ENCODE measurements at regions not wholly inside any gene's neighbourhood (a gene's known extent, or its start where the extent isn't known, plus 50 kb on each side); places are given as distances from the start of the nearest gene placed in this dataset.
A peak's percentile ranks its signal among the peaks of the same experiment; 100 is the strongest.

GRCh38 chr12:92324849-92325500 lies 179.3 kb upstream of the BTG1 start:
- Mint-ChIP-seq H3K27me3 (no peaks in the 10 kb centered on the region), H3K4me1 (peaks cover 21% of the 10 kb centered on the region), H3K4me3 (no peak overlapping the region), H3K9me3 (peaks cover 8% of the 10 kb centered on the region), H3K36me3 (ENCODE audit: insufficient read depth) (no peaks in the 10 kb centered on the region), H3K27ac (ENCODE audit: low read depth) (no peak overlapping the region)
- ATAC-seq (replicated peaks; ENCODE audit: extremely low read depth, poor library complexity, severe bottlenecking) (no peak), DNase-seq (ENCODE audit: low spot score in 2 of 2) (no peak)

DNA sequence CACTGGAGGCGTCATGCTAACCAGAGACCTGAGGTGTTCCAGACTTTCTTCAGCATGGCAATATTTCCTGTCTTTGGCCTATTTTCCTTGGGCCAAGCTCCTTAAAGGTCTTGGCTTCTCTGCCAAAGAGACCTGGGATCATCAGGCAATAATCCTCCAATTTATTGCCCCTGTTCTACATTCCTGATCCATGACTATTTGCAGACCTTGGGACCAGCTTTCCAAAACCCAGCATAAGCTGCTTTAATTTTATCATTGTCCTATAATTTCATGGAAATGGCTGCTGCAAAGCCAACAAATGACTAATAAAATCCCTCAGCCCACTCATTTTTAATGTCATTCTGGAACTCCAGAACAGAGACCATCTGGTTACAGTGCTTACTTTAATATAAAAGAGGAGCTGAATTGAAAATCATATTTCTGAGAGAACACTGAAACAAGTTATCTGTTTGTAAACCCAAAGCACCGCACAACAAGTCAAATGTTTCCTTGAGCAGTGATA lies 166.9 kb upstream of the BTG1 start:
- no peaks in the 10 kb centered on the region for H3K27me3 Mint-ChIP-seq
- ATAC-seq (replicated peaks; ENCODE audit: extremely low read depth, poor library complexity, severe bottlenecking): no peak

DNA sequence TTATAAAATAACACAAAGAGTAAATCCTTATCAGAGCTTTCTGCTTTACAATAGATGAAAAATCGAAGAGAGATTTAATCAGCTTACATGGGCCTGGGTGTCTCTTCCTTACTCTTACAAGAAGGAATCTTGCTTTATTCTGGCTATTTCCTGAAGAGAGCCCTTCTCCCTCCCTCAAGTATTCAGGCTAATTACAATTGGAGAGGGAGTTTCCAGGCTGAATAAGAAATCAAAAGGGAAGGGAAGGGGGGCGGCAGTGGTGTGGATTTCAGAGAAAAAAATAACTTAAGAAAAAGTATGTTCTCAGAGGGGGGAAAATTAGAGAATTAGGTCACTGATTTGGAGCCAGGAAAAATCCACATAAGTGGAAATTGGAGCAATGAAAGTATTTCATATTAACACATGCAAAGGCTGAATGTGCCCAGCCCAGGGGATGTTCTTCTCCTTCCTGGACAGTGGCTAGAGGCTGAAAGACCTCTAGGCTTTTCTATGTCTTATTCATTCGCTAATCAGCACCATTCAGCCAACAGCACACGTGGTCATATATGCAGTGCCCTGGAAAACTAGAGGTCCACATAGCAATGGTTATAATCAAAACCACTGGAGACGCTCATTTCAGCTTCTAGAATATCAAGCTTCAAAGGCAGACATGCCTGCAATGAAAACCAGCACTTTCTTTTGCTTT lies 158.9 kb upstream of the BTG1 start:
- no peak overlapping the region for H3K4me3 Mint-ChIP-seq
- H3K27me3 Mint-ChIP-seq: no peaks in the 10 kb centered on the region
- ATAC-seq (replicated peaks; ENCODE audit: extremely low read depth, poor library complexity, severe bottlenecking) (no peak), DNase-seq (ENCODE audit: low spot score in 2 of 2) (no peak)
- H3K27ac Mint-ChIP-seq (ENCODE audit: low read depth): no peak overlapping the region
- H3K9me3 Mint-ChIP-seq: peaks cover 5% of the 10 kb centered on the region
- peaks cover 3% of the 10 kb centered on the region for H3K4me1 Mint-ChIP-seq
- H3K36me3 Mint-ChIP-seq (ENCODE audit: insufficient read depth): no peaks in the 10 kb centered on the region

More for the DNA sequence above, 166.9 kb upstream of the BTG1 start:
- H3K36me3 Mint-ChIP-seq (ENCODE audit: insufficient read depth): no peaks in the 10 kb centered on the region
- H3K9me3 Mint-ChIP-seq: no peaks in the 10 kb centered on the region
- H3K4me1 Mint-ChIP-seq: peaks cover 5% of the 10 kb centered on the region
- no peak overlapping the region for H3K4me3 Mint-ChIP-seq
- H3K27ac Mint-ChIP-seq (ENCODE audit: low read depth): no peak overlapping the region
- DNase-seq (ENCODE audit: low spot score in 2 of 2): no peak

DNA sequence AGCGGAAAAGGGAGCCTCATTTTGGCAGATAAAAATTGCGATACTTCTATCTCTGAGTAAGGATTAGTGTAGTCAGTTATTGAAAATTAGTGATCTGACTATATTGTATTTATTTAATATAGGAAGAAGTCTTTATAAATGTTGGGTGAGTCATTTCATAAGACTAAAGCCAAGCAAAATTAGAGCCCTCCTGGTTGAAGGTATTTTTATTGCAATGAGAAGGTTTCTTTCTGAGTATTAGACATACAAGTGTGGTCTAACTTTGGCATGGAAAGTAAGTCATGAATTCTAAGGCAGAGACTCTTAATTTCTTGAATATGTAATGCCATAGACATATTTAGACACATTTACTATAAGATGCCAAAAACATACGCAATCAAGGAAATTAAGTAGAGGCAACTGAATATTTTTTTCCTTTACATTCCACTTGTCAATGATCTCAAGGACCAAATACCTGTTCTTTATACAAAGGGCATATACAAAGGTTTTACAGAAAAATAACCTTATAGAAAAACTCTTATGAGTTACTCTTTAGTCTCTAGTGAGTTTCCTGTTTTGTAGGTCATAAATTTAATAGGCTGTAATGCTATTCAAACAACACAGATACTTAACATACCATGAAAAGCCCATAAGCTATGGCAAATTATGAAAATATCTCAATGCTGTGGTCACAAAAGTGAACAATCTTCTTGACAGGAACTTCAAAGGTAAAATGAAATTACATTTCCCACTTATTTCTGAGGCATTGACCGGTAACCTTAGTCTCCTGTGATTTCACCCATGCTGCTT lies 156.6 kb upstream of the BTG1 start:
- Mint-ChIP-seq H3K36me3 (ENCODE audit: insufficient read depth) (no peaks in the 10 kb centered on the region), H3K27me3 (no peaks in the 10 kb centered on the region), H3K4me3 (no peak overlapping the region), H3K4me1 (no peaks in the 10 kb centered on the region), H3K27ac (ENCODE audit: low read depth) (no peak overlapping the region), H3K9me3 (peaks cover 5% of the 10 kb centered on the region)
- no peak for DNase-seq (ENCODE audit: low spot score in 2 of 2)
- ATAC-seq (replicated peaks; ENCODE audit: extremely low read depth, poor library complexity, severe bottlenecking): no peak

DNA sequence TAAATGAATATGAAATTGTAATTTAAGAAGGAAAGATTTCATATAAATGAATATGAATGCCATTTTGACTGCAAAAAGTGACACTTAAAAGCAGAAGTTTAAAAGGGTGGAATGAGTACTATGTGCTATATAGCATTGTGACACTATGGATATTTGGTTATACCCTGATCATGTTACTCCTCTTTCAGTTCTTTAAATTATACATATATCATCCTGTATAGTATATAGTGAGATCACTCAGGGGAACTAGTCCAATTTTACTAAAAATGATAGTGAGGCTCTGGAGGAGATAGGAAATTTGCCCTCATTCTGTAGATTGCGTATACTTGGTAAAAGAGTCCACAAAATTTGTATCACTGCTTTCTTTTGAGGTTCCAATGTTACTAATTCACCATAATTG lies 155.7 kb upstream of the BTG1 start:
- Mint-ChIP-seq H3K27ac (ENCODE audit: low read depth) (no peak overlapping the region), H3K4me3 (no peak overlapping the region), H3K9me3 (no peaks in the 10 kb centered on the region), H3K27me3 (no peaks in the 10 kb centered on the region), H3K4me1 (no peaks in the 10 kb centered on the region), H3K36me3 (ENCODE audit: insufficient read depth) (no peaks in the 10 kb centered on the region)
- ATAC-seq (replicated peaks; ENCODE audit: extremely low read depth, poor library complexity, severe bottlenecking) (no peak), DNase-seq (ENCODE audit: low spot score in 2 of 2) (no peak)

- Mint-ChIP-seq H3K36me3 (ENCODE audit: insufficient read depth) (no peaks in the 10 kb centered on the region), H3K27me3 (no peaks in the 10 kb centered on the region), H3K27ac (ENCODE audit: low read depth) (no peak overlapping the region), H3K4me1 (no peaks in the 10 kb centered on the region), H3K9me3 (no peaks in the 10 kb centered on the region), H3K4me3 (no peak overlapping the region)
- DNase-seq (ENCODE audit: low spot score in 2 of 2) (no peak), ATAC-seq (replicated peaks; ENCODE audit: extremely low read depth, poor library complexity, severe bottlenecking) (no peak)
Observed at GRCh38 chr12:92300777-92301176, 155.1 kb upstream of the BTG1 start.

GRCh38 chr12:92299744-92300143 lies 154.1 kb upstream of the BTG1 start:
- ATAC-seq (replicated peaks; ENCODE audit: extremely low read depth, poor library complexity, severe bottlenecking) (no peak), DNase-seq (ENCODE audit: low spot score in 2 of 2) (no peak)
- no peaks in the 10 kb centered on the region for H3K27me3 Mint-ChIP-seq
- H3K9me3 Mint-ChIP-seq: no peaks in the 10 kb centered on the region
- H3K27ac Mint-ChIP-seq (ENCODE audit: low read depth): no peak overlapping the region
- no peak overlapping the region for H3K4me3 Mint-ChIP-seq
- peaks cover 3% of the 10 kb centered on the region for H3K4me1 Mint-ChIP-seq
- no peaks in the 10 kb centered on the region for H3K36me3 Mint-ChIP-seq (ENCODE audit: insufficient read depth)

DNA sequence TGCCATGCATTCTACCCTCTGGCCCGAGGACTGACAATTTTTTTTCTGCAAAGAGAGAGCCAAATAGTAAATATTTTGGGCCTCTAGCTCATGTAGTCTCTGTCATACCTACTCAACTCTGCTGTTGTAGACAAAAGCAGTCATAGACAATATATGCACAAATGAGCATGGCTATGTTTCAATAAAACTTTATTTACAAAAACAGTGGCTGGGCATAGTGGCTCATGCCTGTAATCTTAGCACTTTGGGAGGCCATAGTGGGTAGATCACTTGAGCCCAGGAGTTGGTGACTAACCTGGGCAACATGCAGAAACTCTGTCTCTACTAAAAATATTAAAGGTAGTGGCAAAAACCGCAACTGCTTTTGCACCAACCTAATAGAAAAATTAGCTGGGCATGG lies 153.7 kb upstream of the BTG1 start:
- Mint-ChIP-seq H3K27ac (ENCODE audit: low read depth) (no peak overlapping the region), H3K36me3 (ENCODE audit: insufficient read depth) (no peaks in the 10 kb centered on the region), H3K9me3 (no peaks in the 10 kb centered on the region), H3K4me1 (peaks cover 5% of the 10 kb centered on the region), H3K27me3 (no peaks in the 10 kb centered on the region), H3K4me3 (no peak overlapping the region)
- DNase-seq (ENCODE audit: low spot score in 2 of 2): no peak
- no peak for ATAC-seq (replicated peaks; ENCODE audit: extremely low read depth, poor library complexity, severe bottlenecking)

- H3K4me1 Mint-ChIP-seq: peaks cover 5% of the 10 kb centered on the region
Observed at GRCh38 chr12:92297932-92298696, 152.5 kb upstream of the BTG1 start.

DNA sequence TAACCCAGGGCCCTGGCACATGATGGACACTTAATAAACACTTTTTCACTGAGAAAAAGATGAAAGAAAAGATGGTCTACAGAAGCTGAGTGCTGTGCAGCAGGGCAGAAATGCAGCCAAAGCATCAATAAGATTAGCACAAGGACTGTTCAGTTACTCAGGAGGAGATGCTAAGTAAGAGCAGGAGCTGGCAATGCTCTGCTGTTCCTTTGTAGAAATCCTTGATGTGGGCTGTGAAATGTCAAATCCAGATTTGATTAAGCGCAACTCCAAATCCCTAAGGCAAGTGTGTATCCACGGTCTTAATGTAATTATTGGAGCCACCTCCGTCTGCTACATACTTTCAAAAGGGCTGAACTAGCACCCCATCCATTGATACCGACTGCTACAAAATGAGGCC lies 151.8 kb upstream of the BTG1 start:
- no peak for DNase-seq (ENCODE audit: low spot score in 2 of 2)
- Mint-ChIP-seq H3K27ac (ENCODE audit: low read depth) (no peak overlapping the region), H3K27me3 (no peaks in the 10 kb centered on the region), H3K4me1 (peaks cover 5% of the 10 kb centered on the region), H3K4me3 (no peak overlapping the region), H3K9me3 (no peaks in the 10 kb centered on the region), H3K36me3 (ENCODE audit: insufficient read depth) (no peaks in the 10 kb centered on the region)
- no peak for ATAC-seq (replicated peaks; ENCODE audit: extremely low read depth, poor library complexity, severe bottlenecking)

More at GRCh38 chr12:92297932-92298696, 152.5 kb upstream of the BTG1 start:
- no peak overlapping the region for H3K4me3 Mint-ChIP-seq
- H3K36me3 Mint-ChIP-seq (ENCODE audit: insufficient read depth): no peaks in the 10 kb centered on the region
- DNase-seq (ENCODE audit: low spot score in 2 of 2) (no peak), ATAC-seq (replicated peaks; ENCODE audit: extremely low read depth, poor library complexity, severe bottlenecking) (peak; percentile 32)
- no peaks in the 10 kb centered on the region for H3K9me3 Mint-ChIP-seq
- H3K27ac Mint-ChIP-seq (ENCODE audit: low read depth): no peak overlapping the region
- no peaks in the 10 kb centered on the region for H3K27me3 Mint-ChIP-seq

GRCh38 chr12:92295523-92295922 lies 149.9 kb upstream of the BTG1 start:
- Mint-ChIP-seq H3K4me3 (no peak overlapping the region), H3K27me3 (no peaks in the 10 kb centered on the region), H3K27ac (ENCODE audit: low read depth) (no peak overlapping the region), H3K4me1 (peaks cover 5% of the 10 kb centered on the region), H3K36me3 (ENCODE audit: insufficient read depth) (no peaks in the 10 kb centered on the region), H3K9me3 (no peaks in the 10 kb centered on the region)
- ATAC-seq (replicated peaks; ENCODE audit: extremely low read depth, poor library complexity, severe bottlenecking) (no peak), DNase-seq (ENCODE audit: low spot score in 2 of 2) (no peak)

DNA sequence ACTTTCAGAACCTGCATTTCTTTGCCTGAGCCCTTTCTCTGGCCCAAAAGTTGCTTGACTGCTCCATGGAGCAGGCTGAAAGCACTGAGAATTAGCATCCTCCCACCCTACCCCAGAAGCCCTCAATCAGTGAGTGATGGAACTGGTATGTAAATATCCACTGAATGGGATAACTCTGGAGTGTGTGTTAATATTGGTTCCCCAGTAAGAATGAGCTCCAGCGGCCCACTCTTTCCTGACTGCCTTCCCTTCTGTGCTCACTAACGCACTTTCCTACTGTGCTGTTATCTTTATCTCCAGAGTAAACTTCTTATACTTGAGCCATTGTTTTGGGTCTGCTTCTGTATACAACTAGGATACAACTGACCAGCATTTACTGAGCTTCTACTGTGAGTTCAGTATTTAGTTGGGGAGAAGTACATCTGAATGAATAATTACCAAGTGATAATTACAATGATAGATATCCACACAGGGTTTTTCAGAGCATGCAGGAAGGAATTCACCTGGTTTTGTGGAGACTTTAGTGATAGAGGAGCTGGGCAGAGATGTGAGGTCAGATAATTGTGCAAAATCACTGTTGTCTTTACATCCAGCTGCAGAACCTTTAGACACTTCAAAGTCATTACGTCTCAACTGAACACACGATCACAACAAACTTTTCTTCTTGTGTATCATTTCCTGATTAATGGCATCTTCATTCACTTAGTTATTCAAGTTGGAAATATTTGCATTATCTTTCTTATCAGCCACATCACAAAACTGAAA lies 149.2 kb upstream of the BTG1 start:
- no peak overlapping the region for H3K4me3 Mint-ChIP-seq
- peaks cover 5% of the 10 kb centered on the region for H3K4me1 Mint-ChIP-seq
- no peaks in the 10 kb centered on the region for H3K27me3 Mint-ChIP-seq
- peak overlapping the region; percentile 61 for H3K27ac Mint-ChIP-seq (ENCODE audit: low read depth)
- ATAC-seq (replicated peaks; ENCODE audit: extremely low read depth, poor library complexity, severe bottlenecking) (no peak), DNase-seq (ENCODE audit: low spot score in 2 of 2) (no peak)
- no peaks in the 10 kb centered on the region for H3K36me3 Mint-ChIP-seq (ENCODE audit: insufficient read depth)
- no peaks in the 10 kb centered on the region for H3K9me3 Mint-ChIP-seq

Measured in central memory CD8-positive, alpha-beta T cell (primary cell).